GM19099 (cell line): ENCODE measurements at regions not wholly inside any gene's neighbourhood (a gene's known extent, or its start where the extent isn't known, plus 50 kb on each side); places are given as distances from the start of the nearest gene placed in this dataset.

Experiments
- POLR2A ChIP-seq: IDR thresholded peaks from 3 replicates; pipeline ENCODE4 v1.6.1; 2011; ENCODE audit warnings: low read depth; ENCODE audit not compliant: insufficient read length; ENCODE audit errors: extremely low read depth

DNA sequence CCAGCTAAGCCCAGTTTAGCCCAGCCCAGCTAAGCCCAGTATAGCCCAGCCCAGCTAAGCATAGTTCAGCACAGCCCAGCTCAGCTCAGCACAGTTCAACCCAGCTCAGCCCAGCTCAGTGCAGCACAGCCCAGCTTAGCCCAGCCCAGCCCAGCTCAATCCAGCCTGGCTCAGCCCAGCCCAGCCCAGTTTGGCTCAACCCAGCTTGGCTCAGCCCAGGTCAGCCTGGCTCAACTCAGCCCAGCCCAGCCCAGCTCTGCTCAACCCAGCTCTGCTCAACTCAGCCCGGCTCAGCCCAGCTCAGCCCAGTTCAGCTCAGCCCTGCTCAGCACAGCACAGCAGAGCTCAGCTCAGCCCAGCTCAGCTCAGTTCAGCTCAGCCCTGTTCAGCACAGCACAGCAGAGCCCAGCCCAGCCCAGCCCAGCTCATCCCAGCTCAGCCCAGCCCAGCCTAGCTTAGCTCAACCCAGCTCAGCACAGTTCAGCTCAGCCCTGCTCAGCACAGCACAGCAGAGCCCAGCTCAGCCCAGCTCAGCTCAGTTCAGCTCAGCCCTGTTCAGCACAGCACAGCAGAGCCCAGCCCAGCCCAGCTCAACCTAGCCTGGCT is 330.9 kb downstream of the TMEM121 start:
- TF ChIP-seq POLR2A: peak; percentile 63

DNA sequence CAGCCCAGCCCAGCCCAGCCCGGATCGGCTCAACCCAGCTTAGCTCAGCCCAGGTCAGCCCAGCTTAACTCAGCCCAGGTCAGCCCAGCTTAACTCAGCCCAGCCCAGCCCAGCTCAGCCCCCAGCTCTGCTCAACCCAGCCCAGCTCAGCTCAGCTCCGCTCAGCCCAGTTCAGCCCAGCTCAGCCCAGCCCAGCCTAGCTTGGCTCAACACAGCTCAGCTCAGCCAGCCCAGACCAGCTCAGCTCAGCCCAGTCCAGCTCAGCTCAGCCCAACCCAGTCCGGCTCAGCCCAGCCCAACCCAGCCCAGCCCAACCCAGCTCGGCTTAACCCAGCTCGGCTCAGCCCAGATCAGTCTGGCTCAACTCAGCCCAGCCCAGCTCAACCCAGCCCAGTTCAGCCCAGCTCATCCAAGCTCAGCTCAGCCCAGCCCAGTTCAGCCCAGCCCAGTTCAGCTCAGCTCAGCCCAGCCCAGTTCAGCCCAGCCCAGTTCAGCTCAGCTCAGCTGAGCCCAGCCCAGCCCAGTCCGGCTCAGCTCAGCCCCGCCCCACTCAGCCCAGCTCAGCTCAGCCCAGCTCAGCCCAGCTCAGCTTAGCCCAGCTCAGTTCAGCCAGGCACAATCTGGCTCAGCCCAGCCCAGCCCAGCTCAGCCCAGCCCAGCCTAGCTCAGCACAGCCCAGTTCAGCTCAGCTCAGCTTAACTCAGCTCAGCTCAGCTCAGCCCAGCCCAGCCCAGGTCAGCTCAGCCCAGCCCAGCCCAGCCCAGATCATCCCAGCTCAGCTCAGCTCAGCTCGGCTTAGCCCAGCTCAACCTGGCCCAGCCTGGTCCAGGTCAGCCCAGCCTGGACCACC is 331.7 kb downstream of the TMEM121 start:
- no peak for TF ChIP-seq POLR2A

DNA sequence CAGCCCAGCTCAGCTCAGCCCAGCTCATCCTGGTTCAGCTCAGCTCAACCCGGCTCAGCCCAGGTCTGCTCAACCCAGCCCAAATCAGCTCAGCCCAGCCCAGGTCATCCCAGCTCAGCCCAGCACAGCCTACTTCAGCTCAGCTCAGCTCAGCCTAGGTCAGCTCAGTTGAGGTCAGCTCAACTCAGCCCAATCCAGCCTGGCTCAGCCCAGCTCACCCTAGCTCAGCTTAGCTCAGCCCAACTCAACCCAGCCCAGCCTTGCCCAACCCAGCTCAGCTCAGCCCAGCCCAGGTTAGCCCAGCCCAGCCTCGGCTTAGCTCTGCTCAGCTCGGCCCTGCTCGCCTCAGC is 332.3 kb downstream of the TMEM121 start:
- peak; percentile 41 for TF ChIP-seq POLR2A

DNA sequence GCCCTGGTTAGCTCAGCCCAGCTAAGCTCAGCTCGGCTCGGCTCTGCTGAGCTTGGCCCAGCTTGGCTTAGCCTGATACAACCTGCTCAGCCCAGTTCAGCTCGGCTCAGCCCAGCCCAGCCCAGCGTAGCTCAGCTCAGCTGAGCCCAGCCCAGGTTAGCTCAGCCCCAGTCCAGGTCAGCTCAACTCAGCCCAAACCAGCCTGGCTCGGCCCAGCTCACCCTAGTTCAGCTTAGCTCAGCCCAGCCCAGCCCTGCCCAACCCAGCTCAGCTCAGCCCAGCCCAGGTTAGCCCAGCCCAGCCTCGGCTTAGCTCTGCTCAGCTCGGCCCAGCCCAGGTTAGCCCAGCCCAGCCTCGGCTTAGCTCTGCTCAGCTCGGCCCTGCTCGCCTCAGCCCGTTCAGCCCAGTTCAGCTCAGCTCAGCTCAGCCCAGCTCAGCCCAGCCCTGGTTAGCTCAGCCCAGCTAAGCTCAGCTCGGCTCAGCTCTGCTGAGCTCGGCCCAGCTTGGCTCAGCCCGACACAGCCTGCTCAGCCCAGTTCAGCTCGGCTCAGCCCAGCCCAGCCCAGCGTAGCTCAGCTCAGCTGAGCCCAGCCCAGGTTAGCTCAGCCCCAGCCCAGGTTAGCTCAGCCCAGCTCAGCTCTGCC is 332.8 kb downstream of the TMEM121 start:
- TF ChIP-seq POLR2A: peak; percentile 15

DNA sequence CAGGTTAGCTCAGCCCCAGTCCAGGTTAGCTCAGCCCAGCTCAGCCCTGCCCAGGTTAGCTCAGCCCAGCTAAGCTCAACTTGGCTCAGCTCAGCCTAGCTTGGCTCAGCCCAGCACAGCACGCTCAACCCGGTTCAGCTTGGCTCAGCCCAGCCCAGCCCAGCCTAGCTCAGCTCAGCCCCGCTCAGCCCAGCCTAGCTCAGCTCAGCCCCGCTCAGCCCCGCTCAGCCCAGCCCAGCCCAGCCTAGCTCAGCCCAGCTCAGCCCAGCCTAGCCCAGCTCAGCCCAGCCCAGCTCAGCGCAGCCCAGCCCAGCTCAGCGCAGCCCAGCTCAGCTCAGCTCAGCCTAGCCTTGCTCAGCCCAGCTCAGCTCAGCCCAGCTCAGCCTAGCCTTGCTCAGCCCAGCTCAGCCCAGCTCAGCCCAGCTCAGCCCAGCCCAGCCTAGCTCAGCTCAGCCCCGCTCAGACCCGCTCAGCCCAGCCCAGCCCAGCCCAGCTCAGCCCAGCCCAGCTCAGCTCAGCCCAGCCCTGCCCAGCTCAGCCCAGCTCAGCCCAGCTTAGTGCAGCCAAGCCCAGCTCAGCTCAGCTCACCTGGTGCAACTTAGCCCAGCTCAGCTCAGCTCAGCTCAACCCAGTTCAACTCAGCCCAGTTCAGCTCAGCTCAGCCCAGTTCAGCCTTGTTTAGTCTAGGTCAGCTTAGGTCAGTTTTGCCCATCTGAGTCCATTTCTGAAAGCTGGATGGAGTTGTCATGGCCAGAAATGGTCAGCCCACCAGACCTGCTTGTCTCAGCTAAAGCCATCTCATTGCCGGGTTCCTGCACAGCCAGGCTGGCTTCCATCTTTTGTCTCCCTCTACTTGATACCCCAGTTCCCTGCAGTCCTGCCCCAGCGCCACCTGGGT is 333.6 kb downstream of the TMEM121 start:
- peak; percentile 19 for TF ChIP-seq POLR2A

DNA sequence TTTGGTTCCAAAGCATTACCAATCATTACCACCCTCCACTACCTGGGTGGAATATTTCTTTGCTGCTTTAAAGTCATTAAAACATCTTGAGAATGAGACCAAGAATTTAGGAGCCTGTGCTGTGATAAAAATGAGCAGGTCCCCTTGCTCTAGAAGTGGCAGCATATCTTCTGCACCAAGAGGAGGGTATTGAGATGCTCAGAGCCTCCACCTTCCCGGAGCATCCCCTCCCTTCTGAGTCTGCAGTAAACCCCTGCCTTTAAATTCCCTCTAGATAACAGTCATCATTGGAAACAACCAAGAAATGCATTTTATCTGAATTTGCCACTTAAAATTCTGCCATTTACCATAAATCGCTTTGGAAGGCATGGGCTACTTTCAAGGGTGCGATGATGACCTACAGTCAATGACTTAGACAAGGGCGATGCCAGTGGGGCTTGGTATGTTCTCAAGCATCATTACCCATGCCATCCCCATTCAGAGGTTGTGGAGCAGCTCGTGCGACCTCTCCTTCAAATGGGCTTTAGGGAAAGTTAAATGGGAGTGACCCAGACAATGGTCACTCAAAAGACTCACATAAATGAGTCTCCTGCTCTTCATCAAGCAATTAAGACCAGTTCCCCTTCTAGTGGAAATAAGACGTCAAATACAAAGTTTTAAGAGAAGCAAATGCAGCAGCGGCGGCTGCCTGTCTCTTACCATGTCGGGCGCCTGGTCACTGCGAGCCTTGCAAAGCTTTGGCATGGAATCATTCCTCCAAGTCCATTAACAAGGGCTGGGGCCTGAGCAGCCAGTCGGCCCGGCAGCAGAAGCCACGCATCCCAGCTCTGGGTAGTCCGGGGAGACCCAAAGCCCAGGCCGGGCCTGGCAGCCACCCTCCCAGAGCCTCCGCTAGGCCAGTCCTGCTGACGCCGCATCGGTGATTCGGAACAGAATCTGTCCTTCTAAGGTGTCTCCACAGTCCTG is 334.5 kb downstream of the TMEM121 start:
- TF ChIP-seq POLR2A: peak; percentile 49

DNA sequence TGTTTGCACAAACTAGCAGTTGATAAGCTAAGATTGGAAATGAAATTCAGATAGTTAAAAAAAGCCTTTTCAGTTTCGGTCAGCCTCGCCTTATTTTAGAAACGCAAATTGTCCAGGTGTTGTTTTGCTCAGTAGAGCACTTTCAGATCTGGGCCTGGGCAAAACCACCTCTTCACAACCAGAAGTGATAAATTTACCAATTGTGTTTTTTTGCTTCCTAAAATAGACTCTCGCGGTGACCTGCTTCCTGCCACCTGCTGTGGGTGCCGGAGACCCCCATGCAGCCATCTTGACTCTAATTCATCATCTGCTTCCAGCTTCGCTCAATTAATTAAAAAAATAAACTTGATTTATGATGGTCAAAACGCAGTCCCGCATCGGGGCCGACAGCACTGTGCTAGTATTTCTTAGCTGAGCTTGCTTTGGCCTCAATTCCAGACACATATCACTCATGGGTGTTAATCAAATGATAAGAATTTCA is 335.6 kb downstream of the TMEM121 start:
- TF ChIP-seq POLR2A: peak; percentile 61

DNA sequence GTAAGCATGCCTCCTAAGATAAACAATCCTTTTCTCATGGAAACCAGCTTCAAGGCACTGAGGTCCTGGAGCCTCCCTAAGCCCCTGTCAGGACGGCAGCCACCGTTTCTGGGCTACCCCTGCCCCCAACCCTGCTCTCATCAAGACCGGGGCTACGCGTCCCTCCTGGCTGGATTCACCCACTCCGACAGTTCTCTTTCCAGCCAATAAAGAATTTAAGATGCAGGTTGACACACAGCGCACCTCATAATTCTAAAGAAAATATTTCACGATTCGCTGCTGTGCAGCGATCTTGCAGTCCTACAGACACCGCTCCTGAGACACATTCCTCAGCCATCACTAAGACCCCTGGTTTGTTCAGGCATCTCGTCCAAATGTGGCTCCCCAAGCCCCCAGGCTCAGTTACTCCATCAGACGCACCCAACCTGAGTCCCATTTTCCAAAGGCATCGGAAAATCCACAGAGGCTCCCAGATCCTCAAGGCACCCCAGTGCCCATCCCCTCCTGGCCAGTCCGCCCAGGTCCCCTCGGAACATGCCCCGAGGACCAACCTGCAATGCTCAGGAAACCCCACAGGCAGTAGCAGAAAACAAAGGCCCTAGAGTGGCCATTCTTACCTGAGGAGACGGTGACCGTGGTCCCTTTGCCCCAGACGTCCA is 336.3 kb downstream of the TMEM121 start:
- TF ChIP-seq POLR2A: peak; percentile 71

DNA sequence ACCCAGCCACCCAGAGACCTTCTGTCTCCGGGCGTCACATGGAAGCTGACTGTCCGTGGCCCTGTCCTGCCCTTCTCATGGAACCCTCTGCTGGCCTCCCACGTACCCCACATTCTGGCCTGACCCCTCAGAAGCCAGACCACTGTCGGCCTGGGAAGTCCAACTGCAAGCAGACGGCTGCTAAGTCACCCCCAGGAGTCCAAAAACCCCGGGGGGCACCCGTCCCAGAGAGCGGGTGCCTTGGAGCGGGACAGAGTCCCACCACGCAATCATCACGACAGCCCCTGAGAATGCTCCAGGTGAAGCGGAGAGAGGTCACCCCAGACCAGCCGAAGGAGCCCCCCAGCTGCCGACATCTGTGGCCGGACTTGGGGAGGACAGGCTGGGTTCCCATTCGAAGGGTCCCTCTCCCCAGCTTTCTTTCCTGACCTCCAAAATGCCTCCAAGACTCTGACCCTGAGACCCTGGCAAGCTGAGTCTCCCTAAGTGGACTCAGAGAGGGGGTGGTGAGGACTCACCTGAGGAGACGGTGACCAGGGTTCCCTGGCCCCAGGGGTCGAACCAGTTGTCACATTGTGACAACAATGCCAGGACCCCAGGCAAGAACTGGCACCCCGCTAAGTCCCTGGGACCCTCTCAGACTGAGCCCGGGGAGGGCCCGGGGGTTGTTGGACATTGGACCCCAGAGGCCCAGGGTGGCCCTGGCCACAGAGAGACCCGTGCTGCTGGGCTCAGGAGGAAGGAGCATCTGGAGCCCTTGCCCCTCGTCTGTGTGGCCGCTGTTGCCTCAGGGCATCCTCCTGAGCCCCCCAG is 337.1 kb downstream of the TMEM121 start:
- peak; percentile 25 for TF ChIP-seq POLR2A

DNA sequence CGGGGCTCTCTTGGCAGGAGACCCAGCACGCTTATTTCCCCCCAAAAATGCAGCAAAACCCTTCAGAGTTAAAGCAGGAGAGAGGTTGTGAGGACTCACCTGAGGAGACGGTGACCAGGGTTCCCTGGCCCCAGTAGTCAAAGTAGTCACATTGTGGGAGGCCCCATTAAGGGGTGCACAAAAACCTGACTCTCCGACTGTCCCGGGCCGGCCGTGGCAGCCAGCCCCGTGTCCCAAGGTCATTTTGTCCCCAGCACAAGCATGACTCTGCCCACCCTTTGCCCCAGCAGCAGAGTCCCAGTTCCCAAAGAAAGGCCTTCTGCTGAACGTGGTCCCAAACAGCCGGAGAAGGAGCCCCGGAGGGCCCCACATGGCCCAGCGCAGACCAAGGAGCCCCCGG is 337.7 kb downstream of the TMEM121 start:
- no peak for TF ChIP-seq POLR2A

DNA sequence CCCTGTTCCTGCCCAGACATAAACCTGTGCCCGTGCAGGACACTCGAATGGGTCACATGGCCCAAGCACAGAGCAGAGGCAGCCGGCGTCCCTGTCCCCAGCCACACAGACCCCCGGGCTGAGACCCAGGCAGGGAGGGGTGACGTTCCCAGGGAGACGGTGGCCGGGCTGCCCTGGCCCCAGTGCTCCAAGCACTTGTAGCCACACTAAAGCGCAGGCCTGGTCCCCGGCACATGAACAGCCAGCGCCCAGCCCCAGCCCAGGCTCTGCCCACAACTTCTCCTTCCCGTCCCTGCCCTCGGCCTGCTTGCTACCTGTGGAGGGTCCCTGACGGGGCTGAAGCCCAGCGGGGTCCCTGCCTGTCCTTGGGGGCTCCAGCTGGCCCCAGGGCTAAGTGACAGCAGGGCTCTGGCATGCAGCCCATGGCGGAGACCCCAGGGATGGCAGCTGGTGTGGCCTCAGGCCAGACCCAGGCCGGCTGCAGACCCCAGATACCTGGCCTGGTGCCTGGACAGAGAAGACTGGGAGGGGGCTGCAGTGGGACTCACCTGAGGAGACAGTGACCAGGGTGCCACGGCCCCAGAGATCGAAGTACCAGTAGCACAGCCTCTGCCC is 338.4 kb downstream of the TMEM121 start:
- TF ChIP-seq POLR2A: no peak
